K562 (cell line): ENCODE measurements at regions not wholly inside any gene's neighbourhood (a gene's known extent, or its start where the extent isn't known, plus 50 kb on each side); places are given as distances from the start of the nearest gene placed in this dataset.

Experiments used
- ATAC-seq: fragments of 200-7000 bp; cut with Tn5 transposase; 3 replicates; pipeline ENCODE4 v1.9.1; 2020; ENCODE audit warnings: moderate library complexity
- BruUV-seq: library from RNA; stranded (reverse); fragments of 400-500 nt; replicated peaks from 2 replicates; lab custom pipeline; 2021; lab: Mats Ljungman, UMichigan
- CTCF ChIA-PET: fragments of 300-600 bp; formaldehyde crosslinking; extraction: SDS; loops from one replicate; lab custom pipeline; 2021; ENCODE audit warnings: low intra/inter-chr PET ratio; lab: Yijun Ruan, JAX
- POLR2A ChIA-PET: fragments of 300-600, 350-650 bp; sonication (Branson Sonifier 250); formaldehyde crosslinking; extraction: SDS; loops from one replicate; lab custom pipeline; 2021; ENCODE audit warnings: antibody characterized with exemption, inconsistent platforms; lab: Yijun Ruan, JAX
- DNase-seq, 4 experiments: peaks; one replicate each; pipeline versions ENCODE4 v3.0.0 to v3.0.0-alpha.2; 2011 to 2018; ENCODE audit warnings: low spot score in 3 of 4, mixed read lengths in 3 of 4; ENCODE audit errors: extremely low read depth in 1 of 4
- FAIRE-seq: peaks from 2 replicates; lab custom pipeline; 2011; peaks lifted over from hg19 to GRCh38; lab: Jason Lieb, UNC
- H2AFZ ChIP-seq: 2 replicates; pipeline ENCODE4 v1.6.0; 2011; ENCODE audit warnings: low read depth, low read length, control low read depth, inconsistent platforms
- H3K27ac ChIP-seq: fragments of 200-600 bp; 3 replicates; pipeline ENCODE4 v1.8.0; 2011; ENCODE audit warnings: low read depth, mild to moderate bottlenecking, control low read depth, inconsistent platforms, low read length, moderate library complexity, mixed read lengths; ENCODE audit errors: extremely low read depth
- H3K27me3 ChIP-seq, 2 experiments: fragments of 300-600 bp in 1 of 2; 2 replicates in 1 of 2; 3 replicates in 1 of 2; pipeline versions ENCODE4 v1.6.0 to v1.8.0; 2011; ENCODE audit warnings: inconsistent platforms in 2 of 2, low read length in 2 of 2, mild to moderate bottlenecking in 1 of 2, mixed read lengths in 1 of 2, moderate library complexity in 1 of 2; ENCODE audit not compliant: control insufficient read depth in 2 of 2, insufficient read depth in 2 of 2
- H3K36me3 ChIP-seq: fragments of 300-600 bp; 3 replicates; pipeline ENCODE4 v1.8.0; 2011; ENCODE audit warnings: mild to moderate bottlenecking, low read length, inconsistent platforms; ENCODE audit not compliant: control insufficient read depth, insufficient read depth
- H3K4me1 ChIP-seq, 2 experiments: fragments of 200-600 bp in 1 of 2; replicated peaks in 1 of 2; 2 replicates in 1 of 2; 3 replicates in 1 of 2; pipeline versions ENCODE4 v1.5.1 to v1.8.0; 2011; ENCODE audit warnings: inconsistent platforms in 2 of 2, low read length in 2 of 2, mild to moderate bottlenecking in 1 of 2, mixed read lengths in 1 of 2, moderate library complexity in 1 of 2; ENCODE audit not compliant: control insufficient read depth in 2 of 2, insufficient read depth in 2 of 2
- H3K4me2 ChIP-seq: 2 replicates; pipeline ENCODE4 v1.6.1; 2011; ENCODE audit warnings: low read length, control low read depth, inconsistent platforms, mixed read lengths; ENCODE audit not compliant: insufficient read depth
- H3K4me3 ChIP-seq: fragments of 200-600 bp; sonication (generic), shearing (Covaris generic); 2 replicates; pipeline ENCODE4 v1.5.1; 2016; ENCODE audit warnings: control low read depth, inconsistent platforms
- H3K79me2 ChIP-seq: fragments of 200-600 bp; 3 replicates; pipeline ENCODE4 v1.8.0; 2011; ENCODE audit warnings: low read length, inconsistent platforms; ENCODE audit not compliant: control insufficient read depth, insufficient read depth
- H3K9ac ChIP-seq, 2 experiments: 2 replicates each; pipeline versions ENCODE4 v1.6.0 to v1.6.1; 2011; ENCODE audit warnings: low read depth in 2 of 2, low read length in 2 of 2, control low read depth in 1 of 2, inconsistent platforms in 1 of 2, mild to moderate bottlenecking in 1 of 2, mixed read lengths in 1 of 2; ENCODE audit not compliant: insufficient read depth in 1 of 2
- H3K9me1 ChIP-seq: one replicate; pipeline ENCODE4 v1.6.0; 2011; ENCODE audit warnings: inconsistent platforms, mild to moderate bottlenecking, low read length, moderate library complexity; ENCODE audit not compliant: control insufficient read depth, insufficient read depth
- H3K9me3 ChIP-seq: replicated peaks from 2 replicates; pipeline ENCODE4 v1.5.1; 2011; ENCODE audit warnings: low read depth, low read length, inconsistent platforms; ENCODE audit not compliant: control insufficient read depth, insufficient read depth
- H4K20me1 ChIP-seq: replicated peaks from 2 replicates; pipeline ENCODE4 v1.6.1; 2011; ENCODE audit warnings: low read length, inconsistent platforms, mixed read lengths; ENCODE audit not compliant: control insufficient read depth, insufficient read depth
- CHD2 ChIP-seq: IDR thresholded peaks from 2 replicates; pipeline ENCODE4 v1.6.1; 2011; ENCODE audit warnings: low read depth, low read length
- MBD2 ChIP-seq: sonication (generic); IDR thresholded peaks from 2 replicates; pipeline ENCODE4 v1.6.1; 2016; ENCODE audit warnings: low read depth, borderline replicate concordance
- NCOR1 ChIP-seq: fragments of 450-650 bp; IDR thresholded peaks from 2 replicates; pipeline ENCODE4 v1.6.1; 2016; ENCODE audit warnings: mild to moderate bottlenecking, moderate library complexity
- POLR2A ChIP-seq: fragments of 450-650 bp; conservative IDR thresholded peaks from 2 replicates; pipeline ENCODE4 v1.6.1; 2016
- SMC3 ChIP-seq: conservative IDR thresholded peaks from 2 replicates; pipeline ENCODE4 v1.6.1; 2011; ENCODE audit warnings: low read depth, low read length, improper control_type of control experiment; ENCODE audit not compliant: insufficient read depth
- ZKSCAN1 ChIP-seq: fragments of 150-350 bp; IDR thresholded peaks from 2 replicates; pipeline ENCODE4 v1.6.1; 2016; ENCODE audit warnings: low read depth, low read length
- in situ Hi-C: fragments of 300-500 bp; cut with MboI; formaldehyde crosslinking; loops from 4 replicates; pipeline ENCODE4 v1.15.0; 2018; ENCODE audit warnings: inconsistent platforms, mixed read lengths
- intact Hi-C: fragments of 100-400 bp; cut with micrococcal nuclease; formaldehyde crosslinking; loops from 2 replicates; pipeline ENCODE4 v1.14.2; 2022
- TF ChIP-seq, protein P1 (sequence below): fragments of 150-350 bp; conservative IDR thresholded peaks from 2 replicates; pipeline ENCODE4 v1.6.1; 2014; ENCODE audit warnings: low read length
- TF ChIP-seq, protein P2 (sequence below): fragments of 450-650 bp; formaldehyde crosslinking; IDR thresholded peaks from 2 replicates; pipeline ENCODE4 v1.4.0; 2020; ENCODE audit warnings: mild to moderate bottlenecking
- TF ChIP-seq, protein P3 (sequence below): fragments of 450-650 bp; formaldehyde crosslinking; IDR thresholded peaks from 2 replicates; pipeline ENCODE4 v1.4.0; 2022; ENCODE audit warnings: missing genetic modification characterization

- H3K9me1 ChIP-seq: no peaks in the 10 kb centered on the region
- in situ Hi-C loops (no loop called here), intact Hi-C loops (no loop called here)
- H3K36me3 ChIP-seq: no peaks in the 10 kb centered on the region
- no peaks in the 10 kb centered on the region for H3K27me3 ChIP-seq
- no peaks in the 10 kb centered on the region for H3K9me3 ChIP-seq
- H3K79me2 ChIP-seq: no peaks in the 10 kb centered on the region
- CTCF ChIA-PET: no interaction called here
- no peaks in the 10 kb centered on the region for H3K4me1 ChIP-seq
- H3K4me3 ChIP-seq: no peak overlapping the region
- no peak for ATAC-seq
- no peak for DNase-seq
- TF ChIP-seq, protein P1, sequence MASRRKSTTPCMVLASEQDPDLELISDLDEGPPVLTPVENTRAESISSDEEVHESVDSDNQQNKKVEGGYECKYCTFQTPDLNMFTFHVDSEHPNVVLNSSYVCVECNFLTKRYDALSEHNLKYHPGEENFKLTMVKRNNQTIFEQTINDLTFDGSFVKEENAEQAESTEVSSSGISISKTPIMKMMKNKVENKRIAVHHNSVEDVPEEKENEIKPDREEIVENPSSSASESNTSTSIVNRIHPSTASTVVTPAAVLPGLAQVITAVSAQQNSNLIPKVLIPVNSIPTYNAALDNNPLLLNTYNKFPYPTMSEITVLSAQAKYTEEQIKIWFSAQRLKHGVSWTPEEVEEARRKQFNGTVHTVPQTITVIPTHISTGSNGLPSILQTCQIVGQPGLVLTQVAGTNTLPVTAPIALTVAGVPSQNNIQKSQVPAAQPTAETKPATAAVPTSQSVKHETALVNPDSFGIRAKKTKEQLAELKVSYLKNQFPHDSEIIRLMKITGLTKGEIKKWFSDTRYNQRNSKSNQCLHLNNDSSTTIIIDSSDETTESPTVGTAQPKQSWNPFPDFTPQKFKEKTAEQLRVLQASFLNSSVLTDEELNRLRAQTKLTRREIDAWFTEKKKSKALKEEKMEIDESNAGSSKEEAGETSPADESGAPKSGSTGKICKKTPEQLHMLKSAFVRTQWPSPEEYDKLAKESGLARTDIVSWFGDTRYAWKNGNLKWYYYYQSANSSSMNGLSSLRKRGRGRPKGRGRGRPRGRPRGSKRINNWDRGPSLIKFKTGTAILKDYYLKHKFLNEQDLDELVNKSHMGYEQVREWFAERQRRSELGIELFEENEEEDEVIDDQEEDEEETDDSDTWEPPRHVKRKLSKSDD: no peak
- TF ChIP-seq ZKSCAN1 (no peak), CHD2 (no peak), SMC3 (no peak), MBD2 (no peak), POLR2A (no peak), NCOR1 (no peak)
- TF ChIP-seq, protein P2, sequence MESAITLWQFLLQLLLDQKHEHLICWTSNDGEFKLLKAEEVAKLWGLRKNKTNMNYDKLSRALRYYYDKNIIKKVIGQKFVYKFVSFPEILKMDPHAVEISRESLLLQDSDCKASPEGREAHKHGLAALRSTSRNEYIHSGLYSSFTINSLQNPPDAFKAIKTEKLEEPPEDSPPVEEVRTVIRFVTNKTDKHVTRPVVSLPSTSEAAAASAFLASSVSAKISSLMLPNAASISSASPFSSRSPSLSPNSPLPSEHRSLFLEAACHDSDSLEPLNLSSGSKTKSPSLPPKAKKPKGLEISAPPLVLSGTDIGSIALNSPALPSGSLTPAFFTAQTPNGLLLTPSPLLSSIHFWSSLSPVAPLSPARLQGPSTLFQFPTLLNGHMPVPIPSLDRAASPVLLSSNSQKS (CRISPR knock-in tag): no peak
- TF ChIP-seq, protein P3, sequence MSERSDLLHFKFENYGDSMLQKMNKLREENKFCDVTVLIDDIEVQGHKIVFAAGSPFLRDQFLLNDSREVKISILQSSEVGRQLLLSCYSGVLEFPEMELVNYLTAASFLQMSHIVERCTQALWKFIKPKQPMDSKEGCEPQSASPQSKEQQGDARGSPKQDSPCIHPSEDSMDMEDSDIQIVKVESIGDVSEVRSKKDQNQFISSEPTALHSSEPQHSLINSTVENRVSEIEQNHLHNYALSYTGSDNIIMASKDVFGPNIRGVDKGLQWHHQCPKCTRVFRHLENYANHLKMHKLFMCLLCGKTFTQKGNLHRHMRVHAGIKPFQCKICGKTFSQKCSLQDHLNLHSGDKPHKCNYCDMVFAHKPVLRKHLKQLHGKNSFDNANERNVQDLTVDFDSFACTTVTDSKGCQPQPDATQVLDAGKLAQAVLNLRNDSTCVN (CRISPR knock-in tag): no peak
- TF ChIP-seq, all 486 proteins: peak for 0
- no peak overlapping the region for H3K27ac ChIP-seq
- H2AFZ ChIP-seq: no peak overlapping the region
- FAIRE-seq: no peak
- H3K9ac ChIP-seq: no peak overlapping the region
- POLR2A ChIA-PET: no interaction called here
- no peaks in the 10 kb centered on the region for H4K20me1 ChIP-seq
- no TSS peak for BruUV-seq
- H3K4me2 ChIP-seq: no peak overlapping the region
Observed at GRCh38 chr6:25147223-25147622, 132.0 kb upstream of the CARMIL1 start.
